HT-29 (cell line): ENCODE measurements at regions not wholly inside any gene's neighbourhood (a gene's known extent, or its start where the extent isn't known, plus 50 kb on each side); places are given as distances from the start of the nearest gene placed in this dataset.
"Not testable (repeated sequence)": the region's sequence is repeated elsewhere in the genome, so short reads cannot be mapped to it uniquely, and the experiment has no call there.

Experiments used
- DNase-seq: peaks from one replicate; pipeline ENCODE4 v3.0.0-alpha.2; 2015; ENCODE audit warnings: low spot score

- no peak for DNase-seq
Observed at GRCh38 chr4:79743014-79743413, 330.0 kb downstream of the ANTXR2 start.

DNA sequence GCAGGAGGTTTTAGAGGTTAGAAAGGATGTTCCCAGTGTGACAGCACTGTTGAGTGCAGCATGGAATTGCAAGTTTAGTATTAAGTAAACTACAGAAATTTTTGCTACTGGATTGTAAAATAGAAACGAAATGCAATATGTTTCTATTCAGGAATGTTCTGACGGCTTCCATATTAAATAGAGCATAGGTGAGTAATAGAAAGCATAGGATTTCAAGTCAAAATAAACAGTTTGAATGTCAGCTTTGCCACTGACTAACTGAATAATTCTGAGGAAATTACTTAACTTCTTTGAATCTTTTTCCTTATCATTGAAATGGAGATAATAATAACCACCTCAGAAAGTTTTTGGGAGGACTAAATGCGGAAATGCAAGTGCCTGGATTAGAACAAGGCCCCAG, 331.9 kb upstream of the GK2 start:
- no peak for DNase-seq

DNA sequence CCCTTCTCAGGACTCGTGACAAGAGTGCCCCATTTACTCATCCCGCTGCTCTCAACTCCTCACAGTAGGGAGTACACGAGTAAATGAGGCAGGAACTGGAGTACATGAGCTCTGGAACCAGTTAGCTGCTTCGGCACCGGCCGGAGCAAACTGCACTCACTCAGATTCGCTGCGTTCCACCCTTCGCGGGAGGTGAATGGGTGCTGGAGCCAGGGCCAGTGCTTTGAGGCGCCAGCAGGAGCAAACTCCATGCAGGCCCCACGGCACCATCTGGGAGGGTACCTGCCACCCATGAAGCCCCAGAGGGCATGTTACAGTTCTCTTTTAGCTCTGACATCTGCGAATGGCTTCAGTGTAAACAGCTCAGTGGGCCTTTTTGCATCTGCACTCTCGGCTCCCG, 315.5 kb upstream of the GK2 start:
- no peak for DNase-seq

DNA sequence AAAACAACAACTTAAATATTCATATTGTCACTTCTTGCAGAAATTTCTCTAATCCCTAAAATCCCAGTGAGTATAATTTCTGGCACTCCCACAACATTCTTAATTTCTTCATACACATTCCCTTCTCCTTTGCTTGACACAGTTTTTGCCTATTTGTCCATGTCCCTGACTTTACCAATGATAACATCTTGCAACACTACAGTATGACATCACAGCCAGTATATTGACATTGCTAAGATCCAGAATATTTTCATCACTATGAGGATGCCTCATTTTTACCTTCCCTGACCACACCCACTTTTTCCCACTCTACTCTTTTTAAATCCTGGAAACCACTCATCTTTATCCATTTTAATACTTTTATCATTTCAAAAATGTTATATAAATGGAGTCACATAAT, 292.3 kb upstream of the GK2 start:
- DNase-seq: no peak

GRCh38 chr4:79697444-79697843, 289.4 kb upstream of the GK2 start:
- no peak for DNase-seq

DNA sequence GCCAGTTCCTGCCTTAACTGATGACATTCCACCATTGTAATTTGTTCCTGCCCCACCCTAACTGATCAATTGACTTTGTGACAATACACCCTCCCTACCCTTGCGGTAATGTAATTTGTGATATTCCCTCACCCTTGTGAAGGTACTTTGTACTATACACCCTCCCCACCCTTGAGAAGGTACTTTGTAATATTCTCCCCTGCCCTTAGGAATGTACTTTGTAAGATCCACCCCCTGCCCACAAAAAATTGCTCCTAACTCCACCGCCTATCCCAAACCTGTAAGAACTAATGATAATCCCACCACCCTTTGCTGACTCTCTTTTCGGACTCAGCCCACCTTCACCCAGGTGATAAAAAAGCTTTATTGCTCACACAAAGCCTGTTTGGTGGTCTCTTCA, 288.5 kb upstream of the GK2 start:
- DNase-seq: not testable (repeated sequence)

DNA sequence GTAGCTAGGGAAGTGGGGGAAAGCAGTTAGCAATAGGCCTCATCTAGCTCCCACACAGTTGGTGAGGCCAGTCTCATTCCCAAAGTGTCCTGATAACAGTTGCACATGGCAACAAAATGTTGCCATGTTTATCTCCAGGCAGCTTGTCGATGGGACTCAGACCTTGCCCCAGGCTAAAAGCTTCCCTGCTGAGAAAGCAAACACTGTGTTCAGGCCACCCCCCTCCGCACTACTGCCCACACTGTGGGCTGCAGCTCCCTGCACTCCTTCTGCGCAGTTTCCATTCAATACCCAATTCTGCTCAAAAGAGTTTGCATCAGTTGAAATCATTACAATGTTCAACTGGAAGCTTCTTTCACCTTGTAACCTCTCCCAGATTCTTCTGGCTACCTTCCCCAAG, 287.8 kb upstream of the GK2 start:
- no peak for DNase-seq

DNA sequence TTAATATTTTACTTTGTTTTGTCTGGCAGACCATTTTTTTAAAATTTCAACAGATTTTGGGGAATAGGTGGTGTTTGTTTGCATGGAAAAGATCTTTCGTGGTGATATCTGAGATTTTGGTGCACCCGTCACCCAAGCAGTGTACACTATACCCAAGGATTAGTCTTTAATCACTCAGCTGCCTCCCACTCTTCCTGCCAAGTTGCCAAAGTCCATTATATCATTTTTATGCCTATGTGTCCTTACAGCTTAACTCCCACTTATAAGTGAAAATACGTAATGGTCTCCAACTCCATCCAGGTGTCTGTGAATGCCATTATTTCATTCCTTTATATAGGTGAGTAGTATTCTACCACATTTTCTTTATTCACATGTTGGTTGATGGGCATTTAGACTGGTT, 281.7 kb upstream of the GK2 start:
- no peak for DNase-seq

- no peak for DNase-seq
Observed at GRCh38 chr4:79688691-79689090, 280.7 kb upstream of the GK2 start.

DNA sequence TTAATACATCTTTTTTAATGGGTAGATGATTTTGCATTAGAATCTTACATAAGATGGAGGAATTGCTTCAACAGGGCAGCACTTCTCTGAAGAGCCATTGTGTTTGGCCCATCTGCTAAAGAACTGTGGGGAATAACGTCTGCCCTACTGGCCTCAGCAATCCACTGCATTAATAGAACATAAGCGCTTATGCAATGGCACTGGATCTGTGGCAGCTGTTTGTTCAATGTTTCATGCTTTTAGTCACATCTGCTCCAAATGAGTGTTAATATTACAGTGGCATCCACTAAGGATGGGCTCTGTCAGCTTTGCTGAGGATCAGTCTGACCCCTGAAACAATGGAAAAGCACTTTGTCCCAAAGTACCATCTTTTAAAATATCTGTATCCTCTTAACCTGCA, 279.0 kb upstream of the GK2 start:
- no peak for DNase-seq

- DNase-seq: no peak
Observed at GRCh38 chr4:79685542-79685941, 277.5 kb upstream of the GK2 start.

DNA sequence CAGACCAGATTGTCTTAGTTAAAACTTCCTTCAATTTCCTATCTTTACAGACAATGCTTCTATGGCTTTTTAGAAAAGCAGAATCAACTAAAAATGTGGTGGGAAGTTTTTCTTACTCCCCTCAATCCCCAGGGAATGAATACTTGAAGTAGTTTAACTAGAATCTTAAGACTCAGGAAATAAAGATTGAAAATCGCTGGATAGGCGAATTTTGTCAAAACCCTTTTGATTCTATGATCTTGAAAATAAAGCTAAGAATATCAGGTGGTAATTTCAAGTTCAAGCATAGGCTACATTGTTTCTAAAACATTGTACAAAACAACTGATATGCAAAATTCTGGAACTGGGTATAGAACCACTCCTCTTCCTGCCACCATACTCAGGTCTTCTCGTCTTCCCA, 276.5 kb upstream of the GK2 start:
- DNase-seq: no peak

- DNase-seq: no peak
Observed at GRCh38 chr4:79682801-79683530, 274.9 kb upstream of the GK2 start.

- no peak for DNase-seq
Observed at GRCh38 chr4:79682161-79682560, 274.1 kb upstream of the GK2 start.

- DNase-seq: no peak
Observed at GRCh38 chr4:79679859-79680258, 271.8 kb upstream of the GK2 start.

DNA sequence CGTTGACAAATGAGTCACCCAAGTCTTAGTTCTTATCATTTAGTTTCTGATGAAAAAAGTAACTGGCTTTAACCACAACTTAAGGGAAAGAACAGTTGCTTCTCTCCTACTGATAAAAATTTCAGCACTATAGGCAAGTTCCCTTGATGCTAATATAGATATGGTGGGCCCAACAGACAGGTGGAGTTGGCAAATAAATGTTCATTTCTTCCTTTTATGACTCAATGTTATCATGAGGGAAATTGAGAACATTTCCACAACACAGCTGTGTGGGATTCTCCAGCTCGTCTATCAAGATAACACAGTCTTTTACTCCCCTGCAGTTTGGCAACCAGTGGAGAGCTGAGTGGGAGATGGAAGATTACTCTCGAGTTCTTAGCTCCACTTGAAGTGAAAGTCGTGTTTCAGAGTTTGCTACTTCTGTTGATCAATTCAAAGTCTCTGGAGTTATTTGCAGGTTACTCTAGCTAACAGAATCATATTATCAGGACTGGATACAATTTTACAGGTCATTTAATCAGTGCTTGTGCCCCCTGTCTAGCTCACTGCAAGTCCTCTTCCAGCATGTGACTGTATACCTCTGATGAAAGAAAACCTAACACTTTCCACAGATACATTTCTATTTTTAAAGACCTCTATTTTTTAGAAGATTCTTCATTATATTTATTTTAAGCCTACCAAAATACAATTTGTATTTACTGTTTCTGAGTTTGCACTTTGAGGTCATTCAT, 270.6 kb upstream of the GK2 start:
- no peak for DNase-seq

DNA sequence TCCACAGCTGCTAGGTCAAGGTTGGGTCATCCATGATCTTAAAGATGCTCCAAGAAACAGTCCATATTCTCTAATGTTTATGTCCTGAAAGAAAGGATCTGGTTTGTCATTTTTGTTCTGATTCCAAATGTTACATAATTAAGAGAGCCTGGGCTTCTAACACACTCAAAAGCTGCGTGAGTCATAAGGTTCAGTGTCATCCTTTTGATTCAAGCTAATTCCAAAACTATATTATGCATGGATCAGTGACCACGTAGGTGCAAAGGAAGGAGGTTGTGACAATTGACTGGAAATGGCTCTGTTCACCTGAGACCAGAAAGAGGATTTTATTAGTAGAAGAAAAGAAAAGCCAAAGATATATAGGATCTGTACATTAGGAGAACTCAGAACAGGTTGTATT, 268.7 kb upstream of the GK2 start:
- DNase-seq: no peak

- DNase-seq: not testable (repeated sequence)
Observed at GRCh38 chr4:79674906-79675305, 266.9 kb upstream of the GK2 start.

GRCh38 chr4:79673898-79674297, 265.9 kb upstream of the GK2 start:
- DNase-seq: no peak

DNA sequence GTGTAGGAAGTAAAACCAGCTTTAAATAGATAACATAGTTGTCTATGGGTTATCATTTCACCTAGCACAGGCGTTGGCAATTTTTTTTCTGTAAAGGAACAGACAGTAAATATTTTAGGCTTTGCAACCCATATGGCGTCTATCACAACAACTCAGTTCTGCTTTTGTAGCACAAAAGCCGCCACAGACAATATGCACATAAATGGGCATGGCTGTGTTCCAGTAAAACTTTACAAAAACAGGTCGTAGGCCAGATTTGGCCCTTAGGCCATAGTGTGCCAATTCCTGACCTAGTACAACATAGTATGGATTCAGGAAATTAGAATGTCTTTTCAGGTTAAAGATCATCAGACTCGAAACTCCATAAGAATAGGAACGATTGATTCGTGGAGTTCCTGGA, 265.3 kb upstream of the GK2 start:
- no peak for DNase-seq

DNA sequence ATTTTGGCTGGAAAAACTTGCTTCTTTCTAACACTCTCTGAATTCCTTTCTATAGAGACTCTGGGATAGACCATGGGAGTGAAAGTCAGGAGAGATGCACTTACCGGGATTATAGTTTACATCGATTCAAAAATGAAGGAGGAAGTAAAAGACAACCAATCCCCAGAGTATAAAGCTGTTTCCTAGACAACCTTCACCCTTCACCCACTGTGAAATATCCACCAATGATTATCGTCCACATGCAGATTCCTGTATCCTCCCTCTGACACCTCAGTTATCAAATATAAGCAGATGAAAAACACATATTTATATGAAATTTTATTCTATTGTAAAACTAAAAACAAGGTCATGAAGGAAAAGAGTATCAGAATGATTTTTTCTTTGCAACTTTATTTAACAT, 258.8 kb upstream of the GK2 start:
- DNase-seq: no peak

DNA sequence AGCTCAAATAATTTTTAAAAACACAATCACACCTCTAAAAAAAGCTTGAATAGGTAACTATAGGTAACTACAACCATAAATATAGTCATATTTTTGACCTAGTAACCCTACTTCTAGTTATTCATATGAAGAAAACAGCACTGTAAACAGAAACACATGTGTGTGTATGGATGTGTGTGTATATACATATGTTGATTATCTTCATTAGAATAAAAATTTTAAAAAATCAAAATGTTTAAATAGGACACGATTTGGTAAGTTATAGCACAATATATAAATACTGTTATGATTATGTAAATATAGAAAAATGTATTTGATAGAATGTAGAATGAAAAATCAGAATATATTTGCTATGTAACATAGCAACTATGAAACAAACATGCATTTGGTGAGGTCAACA, 258.1 kb upstream of the GK2 start:
- DNase-seq: no peak

DNA sequence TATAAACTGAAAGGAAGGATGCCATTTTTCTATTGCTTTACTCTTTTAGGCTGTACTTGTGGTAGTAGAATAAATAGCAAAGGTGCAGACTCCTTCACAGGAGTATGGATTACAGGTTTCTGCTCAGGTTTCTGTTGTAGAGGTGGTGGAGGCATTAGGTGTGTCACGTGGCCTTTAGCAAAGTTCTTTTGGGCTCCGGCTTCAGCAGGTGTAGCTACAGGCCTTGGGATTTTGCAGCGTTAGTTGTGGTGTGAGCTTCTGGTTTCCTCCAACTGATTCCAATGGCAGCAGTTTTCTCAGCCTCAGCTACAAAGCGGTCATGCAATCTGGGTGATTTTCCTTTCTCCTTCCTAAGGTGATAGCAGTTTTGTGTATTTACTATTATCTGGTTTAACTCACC, 255.8 kb upstream of the GK2 start:
- no peak for DNase-seq

DNA sequence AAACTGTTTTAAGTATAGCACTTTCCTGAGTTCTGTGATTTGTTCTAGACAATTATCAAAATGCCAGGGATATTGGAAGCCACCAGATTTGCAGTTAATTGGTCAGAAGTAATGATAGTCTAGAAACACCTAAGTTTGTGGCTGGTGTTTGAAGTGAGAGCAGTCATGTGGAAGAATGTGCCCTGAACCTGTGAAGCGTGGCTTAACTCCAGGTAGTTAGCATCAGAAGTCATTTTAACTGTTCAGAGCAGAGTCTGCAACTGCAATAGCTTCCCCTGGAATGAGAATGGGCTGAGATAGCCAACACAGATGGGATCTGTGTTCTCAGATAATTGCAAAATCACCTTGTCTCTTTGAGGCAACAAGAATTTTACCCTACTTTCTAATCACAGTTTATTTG, 255.1 kb upstream of the GK2 start:
- no peak for DNase-seq
